ENCODE measurements at regions not wholly inside any gene's neighbourhood (a gene's known extent, or its start where the extent isn't known, plus 50 kb on each side); places are given as distances from the start of the nearest gene placed in this dataset.

DNA sequence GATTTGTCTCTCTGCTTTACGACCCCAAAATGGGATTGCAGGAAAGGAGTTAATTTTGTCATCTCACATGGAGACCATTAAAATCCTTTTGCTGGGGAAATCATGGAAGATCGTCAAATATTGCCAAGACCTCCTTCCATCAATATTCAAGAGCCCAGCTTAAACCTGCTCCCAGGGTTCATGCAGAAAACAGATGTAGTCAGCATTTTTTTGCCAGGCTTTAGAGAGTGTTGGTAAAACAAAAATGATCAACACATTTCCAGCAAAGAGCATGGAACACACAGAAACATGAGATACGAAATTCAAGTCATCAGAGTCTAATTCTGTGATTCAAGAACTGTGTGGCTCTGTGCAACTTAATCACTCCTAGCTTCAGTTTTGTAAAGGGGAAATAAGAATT is 118.0 kb upstream of the ATP10A start:
- no peak overlapping the region for H3K4me3 ChIP-seq (ENCODE audit: low read depth, low read length)

DNA sequence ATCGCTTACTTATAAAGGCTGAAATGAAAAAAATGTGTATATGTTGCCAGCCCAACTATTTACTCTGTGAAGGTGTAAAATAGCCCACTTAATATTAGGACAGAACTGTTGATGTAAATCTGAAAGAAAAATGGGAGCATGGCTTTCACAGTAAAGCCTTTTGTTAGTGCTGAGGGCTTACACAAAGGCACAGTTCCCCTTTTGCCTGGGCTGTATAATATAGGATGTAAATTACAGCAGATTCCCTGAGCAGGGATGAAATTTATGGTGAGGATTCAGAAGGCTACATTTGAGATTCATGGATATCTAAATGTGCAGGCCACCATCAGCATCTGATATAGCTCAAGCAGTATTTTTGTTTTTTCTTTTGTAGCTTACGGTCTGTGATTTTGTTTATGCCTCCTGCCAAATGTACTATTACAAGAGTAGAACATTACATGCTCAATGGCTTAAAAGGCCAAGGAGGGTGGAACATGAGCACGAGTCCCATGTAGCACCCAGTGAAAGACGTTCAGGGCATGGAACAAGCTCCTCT is 109.1 kb upstream of the ATP10A start:
- no peak overlapping the region for H3K4me3 ChIP-seq (ENCODE audit: low read depth, low read length)

DNA sequence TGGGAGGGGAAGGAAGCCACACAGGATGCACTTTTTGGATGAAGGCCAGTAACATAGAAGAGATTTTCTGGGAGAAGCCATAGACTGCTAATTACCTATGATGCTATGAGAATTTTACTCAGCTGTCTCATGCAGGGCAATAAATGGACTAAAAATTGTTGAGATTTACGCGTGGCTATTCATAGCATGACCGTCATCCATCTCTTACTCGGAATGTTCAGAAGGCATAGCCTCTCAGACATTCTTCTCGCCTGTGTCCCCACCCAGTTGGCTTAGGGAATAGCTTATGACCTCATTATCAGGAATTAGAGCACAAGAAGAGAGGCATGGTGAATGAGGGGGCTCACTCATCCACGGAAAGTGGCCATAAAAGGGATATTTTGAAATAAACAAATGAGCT is 107.9 kb upstream of the ATP10A start:
- no peak overlapping the region for H3K4me3 ChIP-seq (ENCODE audit: low read depth, low read length)

DNA sequence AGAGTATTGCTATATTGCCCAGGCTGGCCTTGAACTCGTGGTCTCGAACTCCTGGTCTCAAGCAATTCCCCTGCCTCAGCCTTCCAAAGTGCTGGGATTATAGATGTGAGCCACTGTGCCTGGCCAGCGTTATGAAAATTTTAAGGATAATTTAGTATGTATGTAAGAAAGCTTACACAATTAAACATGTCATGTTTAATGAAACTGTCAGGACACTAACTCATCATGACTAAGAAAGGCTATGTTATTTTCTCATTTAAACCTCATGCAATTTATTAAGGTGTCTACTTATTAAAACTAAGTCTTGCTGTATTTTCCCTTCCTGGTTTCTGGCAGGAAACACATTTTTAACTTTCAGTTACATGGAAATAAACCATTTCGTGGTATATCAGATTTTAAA is 106.8 kb upstream of the ATP10A start:
- H3K4me3 ChIP-seq (ENCODE audit: low read depth, low read length), result no peak overlapping the region

DNA sequence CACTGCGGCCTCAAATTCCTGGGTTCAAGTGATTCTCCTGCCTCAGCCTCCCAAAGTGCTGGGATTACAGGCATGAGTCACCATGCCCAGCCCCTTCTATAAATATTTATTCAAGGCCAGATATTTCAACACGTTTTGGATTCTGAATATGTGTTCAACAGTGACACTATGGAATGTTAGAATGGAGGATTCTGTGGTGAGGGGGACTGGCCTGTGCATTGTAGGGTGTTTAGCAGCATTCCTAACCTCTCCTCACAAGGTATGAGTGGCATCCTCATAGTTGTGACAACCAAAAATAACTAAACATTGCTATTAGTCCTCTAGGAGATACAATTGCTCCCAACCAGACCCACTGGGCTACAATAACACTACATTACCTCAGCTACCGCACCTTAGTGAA is 104.0 kb upstream of the ATP10A start:
- H3K4me3 ChIP-seq (ENCODE audit: low read depth, low read length), result no peak overlapping the region

DNA sequence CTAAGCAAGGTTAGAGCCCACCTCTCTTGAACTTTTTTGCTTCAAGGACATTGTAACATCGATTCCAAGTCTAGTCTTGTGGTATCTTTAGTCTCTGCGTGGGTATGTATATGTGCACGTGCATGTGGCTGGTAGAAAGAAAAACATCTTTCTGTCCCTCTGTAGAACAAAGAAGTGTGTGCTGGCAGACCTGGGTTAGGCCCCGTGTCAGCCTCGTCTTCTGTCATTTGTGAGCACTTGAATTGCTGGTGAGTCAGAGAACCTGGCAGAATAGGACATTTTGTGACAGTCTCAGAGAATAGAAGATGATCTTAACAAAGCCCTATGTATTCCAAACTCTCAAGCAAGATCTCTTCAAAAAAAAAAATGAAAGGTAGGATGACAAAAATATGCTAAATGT is 102.2 kb upstream of the ATP10A start:
- no peak overlapping the region for H3K4me3 ChIP-seq (ENCODE audit: low read depth, low read length)

DNA sequence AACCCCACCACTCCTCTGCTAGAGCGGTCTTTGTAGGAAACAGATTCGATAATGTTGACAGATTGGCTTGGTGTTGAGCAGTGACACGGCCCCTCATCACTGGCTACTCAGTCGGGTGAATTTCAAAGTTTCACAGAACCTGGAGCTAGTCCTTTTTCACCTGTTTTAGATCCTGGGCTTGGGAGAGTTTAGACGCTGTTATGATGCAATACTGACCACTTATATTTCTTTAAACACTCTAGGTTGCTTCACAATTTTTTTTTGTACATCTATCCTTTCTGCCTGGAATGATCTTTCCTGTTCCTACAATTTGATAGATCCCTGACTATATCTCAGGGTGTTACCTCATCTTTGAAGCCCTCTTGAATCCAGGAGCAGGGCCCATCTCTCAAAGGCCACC is 97.1 kb upstream of the ATP10A start:
- H3K4me3 ChIP-seq (ENCODE audit: low read depth, low read length), result no peak overlapping the region

DNA sequence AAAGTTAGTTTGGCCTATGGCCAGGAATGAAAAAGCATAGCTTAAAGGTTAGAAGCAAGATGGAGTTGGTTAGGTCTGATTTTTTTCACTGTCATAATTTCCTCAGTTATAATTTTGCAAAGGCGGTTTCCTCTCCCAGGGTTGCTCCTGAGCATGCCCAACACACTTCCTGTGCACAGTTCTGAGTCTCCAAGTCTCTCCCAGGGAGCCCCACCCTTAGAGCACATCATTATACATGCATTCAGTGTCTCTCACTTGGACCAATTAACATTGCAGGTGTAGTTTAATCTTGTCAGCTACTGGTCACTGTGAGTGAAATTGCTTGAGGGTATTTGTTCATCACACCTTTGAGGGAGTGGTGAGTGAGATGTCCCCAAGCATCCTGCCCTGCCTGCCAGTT is 96.0 kb upstream of the ATP10A start:
- H3K4me3 ChIP-seq (ENCODE audit: low read depth, low read length), result no peak overlapping the region

DNA sequence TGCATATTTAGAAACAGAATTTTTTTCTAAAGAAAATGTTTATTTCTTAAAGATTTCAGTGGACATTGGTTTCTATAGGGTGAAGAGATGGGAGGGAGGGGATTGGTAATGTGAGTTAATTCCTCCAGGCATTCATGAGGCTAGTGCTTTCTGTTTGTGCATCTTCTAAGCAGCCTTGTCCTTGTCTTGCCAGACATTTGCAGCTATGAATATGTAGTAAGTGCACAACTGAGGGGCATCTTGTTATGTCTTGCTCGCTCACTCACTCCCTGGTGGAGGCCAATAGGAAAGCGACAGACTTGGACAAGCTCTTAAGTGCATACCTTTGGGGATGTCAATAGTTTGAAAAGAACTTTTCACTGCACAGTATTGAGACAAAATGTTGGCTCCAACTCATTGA is 92.5 kb upstream of the ATP10A start:
- no peak overlapping the region for H3K4me3 ChIP-seq (ENCODE audit: low read depth, low read length)

DNA sequence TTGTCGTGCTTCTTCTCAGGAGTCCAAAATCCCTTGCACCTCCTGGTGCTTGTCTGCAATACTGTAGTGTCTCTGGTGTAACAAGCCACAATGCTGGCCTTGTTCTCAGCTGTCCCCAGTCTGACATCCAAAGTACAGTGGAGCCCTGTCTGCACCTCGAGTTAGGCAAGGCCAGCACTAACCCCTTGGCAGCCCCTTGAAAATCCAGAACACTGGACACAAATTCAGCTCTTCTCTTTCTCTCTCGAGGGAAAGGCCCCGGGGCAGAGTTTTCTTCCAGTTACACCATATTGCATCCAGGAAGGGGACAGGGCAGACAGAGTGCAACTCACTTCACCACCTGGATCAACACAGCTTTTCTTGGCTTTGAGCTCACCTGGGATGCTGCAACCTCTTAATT is 91.3 kb upstream of the ATP10A start:
- H3K4me3 ChIP-seq (ENCODE audit: low read depth, low read length), result no peak overlapping the region

DNA sequence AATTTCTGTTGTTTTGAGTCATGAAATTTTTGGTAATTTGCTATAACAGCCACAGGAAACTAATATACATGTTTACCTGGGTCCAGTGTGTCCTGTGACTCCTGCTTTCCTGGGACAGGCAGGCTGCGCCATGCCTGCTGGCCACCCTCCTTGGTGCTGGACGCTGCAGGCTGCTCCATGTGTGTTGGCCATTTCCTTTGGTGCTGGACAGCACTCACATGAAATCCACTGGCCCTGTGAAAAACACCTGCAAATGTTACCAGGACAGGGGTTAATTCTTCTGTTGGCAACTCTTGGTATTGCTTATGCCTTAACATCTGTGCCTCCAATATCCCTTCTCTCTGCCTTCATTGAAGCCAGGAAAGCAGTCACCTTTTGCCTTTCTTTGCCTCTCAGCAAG is 86.9 kb upstream of the ATP10A start:
- no peak overlapping the region for H3K4me3 ChIP-seq (ENCODE audit: low read depth, low read length)

DNA sequence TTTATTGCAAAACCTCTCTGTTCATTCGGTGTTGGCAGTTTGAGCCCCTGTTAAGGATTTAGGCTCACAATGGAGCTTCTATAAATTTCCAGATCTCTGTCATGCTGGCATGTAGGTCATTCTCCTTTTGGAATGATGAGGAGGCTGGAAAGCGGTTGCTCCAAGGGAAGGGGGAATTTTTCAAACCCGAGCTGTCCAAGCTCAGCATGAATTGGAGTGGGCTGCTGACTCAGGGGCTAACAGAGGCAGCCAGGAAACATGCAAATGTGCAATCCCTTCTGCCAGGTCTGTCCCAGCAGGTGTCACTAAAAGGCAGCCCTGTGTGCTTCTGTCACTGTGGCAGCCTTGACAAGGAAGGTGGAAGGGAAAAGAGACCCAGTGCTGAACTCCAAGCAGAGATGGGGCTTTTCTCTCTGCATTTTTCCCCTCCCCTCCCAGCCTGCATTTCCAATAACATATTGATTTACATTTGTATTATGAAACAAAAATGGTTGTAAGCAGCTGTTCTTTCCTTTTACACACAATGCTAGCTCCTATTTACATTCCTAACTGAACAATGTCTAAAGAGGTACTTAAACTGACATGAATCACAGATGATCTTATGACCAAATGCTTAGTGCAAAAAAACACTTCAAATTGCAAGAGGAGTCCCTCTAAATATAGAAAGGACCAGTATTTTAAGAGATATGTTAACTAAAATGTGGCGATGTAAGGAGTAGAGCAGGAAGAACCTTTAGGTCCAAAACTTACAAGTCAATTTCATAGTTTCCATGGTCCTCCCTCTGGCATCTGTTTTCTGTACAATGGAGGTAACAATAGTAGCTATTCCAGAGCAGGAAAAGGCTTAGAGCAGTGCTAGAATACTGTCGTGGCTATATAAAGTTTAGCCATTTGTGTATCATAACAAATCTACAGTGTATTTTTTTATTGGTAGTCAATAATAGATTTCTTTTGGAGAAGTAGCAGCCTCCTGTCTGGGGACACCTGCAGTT is 84.5 kb upstream of the ATP10A start:
- H3K4me3 ChIP-seq (ENCODE audit: low read depth, low read length), result no peak overlapping the region

DNA sequence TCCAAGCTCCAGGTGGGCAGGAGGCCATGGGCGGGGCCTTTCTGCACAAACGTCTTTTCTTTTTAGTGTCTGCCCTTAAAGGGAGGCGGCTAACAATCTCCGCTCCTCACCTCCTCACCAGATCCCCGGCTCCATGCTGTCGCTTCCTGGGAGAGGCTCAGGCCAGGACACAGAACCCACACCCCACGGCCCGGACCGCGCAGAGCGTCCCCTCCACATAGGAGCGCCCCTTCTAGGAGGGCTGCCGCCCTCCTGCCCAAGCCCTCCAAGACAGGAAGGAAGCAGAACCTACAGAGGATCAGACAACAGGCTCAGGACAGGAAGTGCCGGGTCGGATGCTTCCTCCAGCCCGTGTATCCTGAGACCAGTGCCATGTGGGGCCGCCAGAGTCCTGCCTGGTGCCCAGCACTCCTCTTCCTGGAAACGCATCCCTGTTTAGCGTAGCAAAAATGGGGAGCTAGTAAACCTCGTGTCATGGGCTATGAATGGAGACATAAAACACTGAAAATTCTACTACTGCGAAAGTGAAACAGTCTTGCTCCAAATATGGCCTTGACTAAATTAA is 83.2 kb upstream of the ATP10A start:
- H3K4me3 ChIP-seq (ENCODE audit: low read depth, low read length), result no peak overlapping the region

DNA sequence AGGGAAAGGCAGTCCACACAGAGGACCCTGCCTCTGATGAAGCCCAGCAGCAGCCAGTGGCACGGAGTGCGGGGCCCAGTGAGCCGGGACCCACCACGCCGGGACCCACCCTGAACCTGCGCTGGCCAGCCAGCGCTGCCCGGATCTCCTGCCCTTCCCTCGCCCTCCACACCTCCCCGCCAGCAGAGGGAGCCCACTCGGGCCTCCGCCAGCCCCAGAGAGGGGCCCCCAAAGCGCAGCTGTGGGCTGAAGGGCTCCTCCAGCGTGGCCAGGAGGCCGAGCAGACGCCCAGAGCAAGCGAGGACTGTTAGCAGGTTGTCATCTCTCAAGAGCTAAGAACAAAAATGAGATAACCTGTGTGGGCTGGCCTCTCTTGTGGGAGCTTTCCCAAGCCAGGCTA is 81.3 kb upstream of the ATP10A start:
- no peak overlapping the region for H3K4me3 ChIP-seq (ENCODE audit: low read depth, low read length)

DNA sequence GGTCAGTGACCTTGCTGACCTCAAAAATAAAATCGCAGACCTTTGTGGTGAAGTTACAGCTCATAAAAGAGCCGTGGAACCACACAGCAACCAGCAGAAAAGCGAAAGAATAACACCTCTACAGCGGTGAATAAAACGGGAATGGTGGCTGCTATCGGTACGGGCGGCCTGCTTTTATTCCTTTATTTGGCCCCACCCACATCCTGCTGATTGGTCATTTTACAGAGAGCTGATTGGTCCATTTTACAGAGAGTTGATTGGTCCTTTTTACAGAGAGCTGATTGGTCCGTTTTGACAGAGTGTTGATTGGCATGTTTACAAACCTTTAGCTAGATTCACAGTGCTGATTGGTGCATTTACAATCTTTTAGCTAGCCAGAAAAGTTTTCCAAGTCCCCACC is 80.7 kb upstream of the ATP10A start:
- no peak overlapping the region for H3K4me3 ChIP-seq (ENCODE audit: low read depth, low read length)

DNA sequence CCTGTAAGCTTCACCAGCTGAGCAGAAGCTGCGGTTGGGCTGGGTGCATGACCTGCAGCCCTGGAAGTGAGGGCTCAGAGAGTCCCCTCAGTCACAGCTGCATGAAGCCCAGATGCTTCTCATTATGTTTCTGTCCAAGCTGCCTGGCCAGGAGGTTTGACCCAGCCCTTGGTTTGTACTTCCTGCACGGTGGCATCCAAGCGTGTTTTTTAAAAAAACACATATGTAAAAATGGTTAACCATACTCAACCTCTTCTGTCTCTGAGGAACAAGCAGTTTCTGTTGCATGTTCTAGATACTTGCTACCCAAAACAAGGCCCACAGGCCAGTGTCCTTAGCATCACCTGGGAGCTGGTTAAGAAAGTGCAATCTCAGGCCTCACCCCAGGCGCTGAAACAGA is 76.0 kb upstream of the ATP10A start:
- no peak overlapping the region for H3K4me3 ChIP-seq (ENCODE audit: low read depth, low read length)

DNA sequence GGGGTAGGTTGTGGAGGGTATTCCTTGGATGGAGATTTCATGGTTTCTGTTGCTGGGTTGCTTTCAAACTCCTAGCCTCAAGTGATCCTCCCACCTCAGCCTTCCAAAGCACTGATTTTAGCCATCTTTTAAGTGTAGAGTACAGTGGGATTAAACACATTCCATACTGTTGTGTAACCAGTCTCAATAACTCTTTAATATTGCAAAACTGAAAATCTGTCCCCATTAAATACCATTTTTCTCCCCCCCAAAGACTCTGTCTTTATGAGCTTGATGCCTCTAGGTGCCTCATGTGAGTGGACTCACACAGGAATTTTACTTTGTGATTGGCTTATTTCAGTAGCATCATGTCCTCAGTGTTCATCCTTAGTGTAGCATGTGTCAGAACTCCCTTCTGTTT is 74.7 kb upstream of the ATP10A start:
- no peak overlapping the region for H3K4me3 ChIP-seq (ENCODE audit: low read depth, low read length)

DNA sequence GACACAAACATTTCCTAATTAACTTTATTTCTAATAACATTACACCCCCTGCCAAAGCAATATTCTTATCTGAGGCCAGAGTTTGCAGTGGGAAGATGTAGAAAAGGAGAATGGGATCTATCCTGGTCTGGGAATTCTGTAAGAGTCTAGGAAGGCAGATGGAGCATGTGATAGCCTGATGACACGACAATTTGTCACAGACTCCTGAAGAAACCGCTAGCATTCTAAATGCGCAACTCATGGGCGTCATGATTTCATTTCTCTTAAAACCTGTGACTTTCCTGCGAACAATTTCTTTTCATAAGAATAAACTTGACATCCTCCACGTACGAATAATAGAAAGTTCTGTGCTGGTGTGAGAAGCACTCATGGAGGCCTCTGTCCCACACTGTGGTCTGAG is 72.9 kb upstream of the ATP10A start:
- H3K4me3 ChIP-seq (ENCODE audit: low read depth, low read length), result no peak overlapping the region

DNA sequence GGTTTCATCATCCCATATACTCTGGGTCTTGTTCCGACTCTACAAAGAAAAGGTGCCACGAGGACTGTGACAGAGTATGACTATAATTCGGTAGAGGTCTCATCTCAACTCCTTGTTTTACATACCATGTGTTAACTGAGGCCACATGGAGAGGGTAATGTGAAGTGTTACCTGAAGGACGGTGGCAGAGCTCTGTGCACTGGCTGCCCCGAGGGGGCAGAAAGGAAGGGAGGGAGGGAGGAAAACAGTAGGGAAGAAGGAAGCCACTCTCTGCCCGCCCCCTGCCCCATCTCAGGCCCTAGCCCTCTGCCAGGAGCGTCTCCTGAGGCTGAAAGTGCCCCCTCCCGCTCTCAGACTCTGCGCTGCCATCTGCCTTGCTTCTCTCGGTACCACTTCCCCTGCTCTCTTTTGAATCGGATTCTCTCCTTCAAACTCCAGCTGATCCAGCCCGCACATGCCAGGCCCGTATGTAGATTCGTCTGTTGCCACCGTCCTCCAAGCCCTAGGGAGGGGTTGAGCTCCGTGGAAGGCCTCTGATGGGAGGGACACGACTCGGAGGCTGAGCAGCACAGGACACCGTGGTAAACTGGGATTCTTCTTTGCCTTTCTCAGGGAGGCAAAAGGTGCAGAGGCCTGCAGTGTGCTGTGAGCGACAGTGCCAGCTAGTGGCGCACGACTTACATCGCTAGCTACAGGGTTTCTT is 70.5 kb upstream of the ATP10A start:
- H3K4me3 ChIP-seq (ENCODE audit: low read depth, low read length), result peak overlapping the region; percentile 30

DNA sequence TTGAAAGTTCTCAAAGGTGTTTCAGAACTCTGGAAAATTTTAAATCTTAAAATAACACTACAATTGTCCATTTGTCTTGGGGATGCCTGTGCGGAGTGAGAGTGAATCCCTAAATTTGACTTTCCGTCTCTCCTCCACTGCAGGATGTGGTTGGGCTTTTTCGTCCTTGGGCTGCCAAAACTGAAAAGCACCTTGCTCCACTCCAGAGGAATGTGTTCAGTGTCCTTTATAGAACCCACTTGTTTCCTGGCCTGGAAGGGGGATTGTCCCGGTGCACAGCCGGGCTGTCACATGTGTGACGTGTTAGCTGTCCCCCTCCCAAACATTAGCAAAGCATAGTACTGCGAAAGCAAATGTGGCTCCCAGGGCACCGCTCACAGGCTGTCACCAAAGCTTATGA is 69.6 kb upstream of the ATP10A start:
- no peak overlapping the region for H3K4me3 ChIP-seq (ENCODE audit: low read depth, low read length)

DNA sequence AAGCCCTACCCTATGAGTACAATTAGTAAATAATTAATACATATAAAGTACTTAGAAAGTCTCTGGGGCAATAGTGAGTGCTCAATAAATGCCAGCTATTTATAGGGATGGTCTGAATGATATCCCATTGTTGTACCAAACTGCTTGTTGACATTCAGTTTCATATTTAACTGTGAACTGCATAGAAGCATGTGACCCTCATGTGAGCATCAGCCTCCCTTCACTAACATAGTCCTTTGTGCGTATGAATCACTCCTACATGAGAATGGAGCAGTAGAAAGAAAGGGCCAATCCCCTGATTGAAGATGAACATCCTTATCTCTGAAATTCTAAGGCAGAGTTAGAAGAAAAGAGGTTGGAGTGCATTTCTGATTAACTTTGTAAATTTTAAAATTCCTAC is 68.7 kb upstream of the ATP10A start:
- H3K4me3 ChIP-seq (ENCODE audit: low read depth, low read length), result no peak overlapping the region

DNA sequence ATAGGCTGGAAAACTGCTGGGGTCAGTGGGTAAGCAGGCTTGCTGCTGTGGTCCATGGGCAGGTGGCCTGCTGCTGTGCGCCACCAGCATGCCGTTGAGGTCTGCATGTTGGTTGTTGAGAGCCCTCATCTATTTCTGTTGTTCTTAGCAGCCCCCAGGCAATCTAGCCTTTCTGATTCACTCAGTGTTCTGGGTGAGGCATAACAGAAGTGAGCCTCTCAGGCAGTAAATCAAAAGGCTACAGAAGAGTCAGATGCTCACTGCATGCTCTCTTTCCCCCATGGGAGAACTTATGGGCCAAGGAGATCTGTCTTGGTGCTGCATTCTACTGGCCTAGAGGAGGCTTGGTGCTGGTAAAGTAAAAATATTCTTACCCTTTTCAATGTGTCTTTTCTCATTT is 67.8 kb upstream of the ATP10A start:
- no peak overlapping the region for H3K4me3 ChIP-seq (ENCODE audit: low read depth, low read length)
